Endothelial cell of umbilical vein (primary cell): ENCODE measurements at regions not wholly inside any gene's neighbourhood (a gene's known extent, or its start where the extent isn't known, plus 50 kb on each side); places are given as distances from the start of the nearest gene placed in this dataset.

Source experiments
- CTCF ChIP-seq, 2 donors: IDR thresholded peaks; 1 replicate in 1 of 2; 2 replicates in 1 of 2; pipeline ENCODE4 v1.5.1; 2011; ENCODE audit warnings: low read length in 2 of 2, mild to moderate bottlenecking in 2 of 2, moderate library complexity in 2 of 2, control low read depth in 1 of 2, inconsistent platforms in 1 of 2, low read depth in 1 of 2; ENCODE audit not compliant: insufficient read depth in 1 of 2; ENCODE audit errors: extremely low read depth in 1 of 2
- EZH2 ChIP-seq: IDR thresholded peaks from 2 replicates; pipeline ENCODE4 v1.6.1; 2012; ENCODE audit warnings: borderline replicate concordance, low read depth, mild to moderate bottlenecking, moderate library complexity, low read length, inconsistent platforms; ENCODE audit not compliant: severe bottlenecking
- POLR2AphosphoS5 ChIP-seq: IDR thresholded peaks from 2 replicates; pipeline ENCODE4 v1.6.1; 2012; ENCODE audit warnings: low read depth, mild to moderate bottlenecking, control low read depth, low read length, moderate library complexity; ENCODE audit not compliant: insufficient read depth

GRCh38 chr2:100206731-100207255 is 64.4 kb upstream of the AFF3 start:
- TF ChIP-seq CTCF (IDR thresholded peaks at IDR 0.05; ENCODE audit: extremely low read depth in 1 of 2, insufficient read depth in 1 of 2, low read depth in 1 of 2, low read length in 2 of 2) = no peak
- no peak for TF ChIP-seq POLR2AphosphoS5
- TF ChIP-seq EZH2 = no peak
